ENCODE measurements at regions not wholly inside any gene's neighbourhood (a gene's known extent, or its start where the extent isn't known, plus 50 kb on each side); places are given as distances from the start of the nearest gene placed in this dataset.

GRCh38 chr1:234994436-234995295 lies 134.0 kb downstream of the TOMM20 start:
- ATAC-seq (ENCODE audit: insufficient number of reproducible peaks, low FRiP score, low read depth) (no peak), DNase-seq (ENCODE audit: low spot score) (no peak)
- Histone ChIP-seq H3K36me3 (no peaks in the 10 kb centered on the region), H3K27ac (peak overlapping the region in 1 of 2 donors; percentile 8), H3K9me3 (no peaks in the 10 kb centered on the region), H3K27me3 (replicated peaks; ENCODE audit: insufficient read depth) (no peaks in the 10 kb centered on the region), H3K4me1 (ENCODE audit: control insufficient read depth in 1 of 2, low read depth in 2 of 2) (peaks cover 11 to 30% of the 10 kb centered on the region in 2 donors), H3K4me3 (no peak overlapping the region)
- TF ChIP-seq, protein P1, sequence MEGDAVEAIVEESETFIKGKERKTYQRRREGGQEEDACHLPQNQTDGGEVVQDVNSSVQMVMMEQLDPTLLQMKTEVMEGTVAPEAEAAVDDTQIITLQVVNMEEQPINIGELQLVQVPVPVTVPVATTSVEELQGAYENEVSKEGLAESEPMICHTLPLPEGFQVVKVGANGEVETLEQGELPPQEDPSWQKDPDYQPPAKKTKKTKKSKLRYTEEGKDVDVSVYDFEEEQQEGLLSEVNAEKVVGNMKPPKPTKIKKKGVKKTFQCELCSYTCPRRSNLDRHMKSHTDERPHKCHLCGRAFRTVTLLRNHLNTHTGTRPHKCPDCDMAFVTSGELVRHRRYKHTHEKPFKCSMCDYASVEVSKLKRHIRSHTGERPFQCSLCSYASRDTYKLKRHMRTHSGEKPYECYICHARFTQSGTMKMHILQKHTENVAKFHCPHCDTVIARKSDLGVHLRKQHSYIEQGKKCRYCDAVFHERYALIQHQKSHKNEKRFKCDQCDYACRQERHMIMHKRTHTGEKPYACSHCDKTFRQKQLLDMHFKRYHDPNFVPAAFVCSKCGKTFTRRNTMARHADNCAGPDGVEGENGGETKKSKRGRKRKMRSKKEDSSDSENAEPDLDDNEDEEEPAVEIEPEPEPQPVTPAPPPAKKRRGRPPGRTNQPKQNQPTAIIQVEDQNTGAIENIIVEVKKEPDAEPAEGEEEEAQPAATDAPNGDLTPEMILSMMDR (IDR thresholded peaks at IDR 0.05), result no peak

- H3K4me1 ChIP-seq (ENCODE audit: control insufficient read depth in 1 of 2, low read depth in 2 of 2), result peaks cover 8 to 32% of the 10 kb centered on the region in 2 donors
- TF ChIP-seq, protein P1 (IDR thresholded peaks at IDR 0.05), result no peak
These were observed 136.6 kb downstream of the TOMM20 start for GRCh38 chr1:234992065-234992464.

DNA sequence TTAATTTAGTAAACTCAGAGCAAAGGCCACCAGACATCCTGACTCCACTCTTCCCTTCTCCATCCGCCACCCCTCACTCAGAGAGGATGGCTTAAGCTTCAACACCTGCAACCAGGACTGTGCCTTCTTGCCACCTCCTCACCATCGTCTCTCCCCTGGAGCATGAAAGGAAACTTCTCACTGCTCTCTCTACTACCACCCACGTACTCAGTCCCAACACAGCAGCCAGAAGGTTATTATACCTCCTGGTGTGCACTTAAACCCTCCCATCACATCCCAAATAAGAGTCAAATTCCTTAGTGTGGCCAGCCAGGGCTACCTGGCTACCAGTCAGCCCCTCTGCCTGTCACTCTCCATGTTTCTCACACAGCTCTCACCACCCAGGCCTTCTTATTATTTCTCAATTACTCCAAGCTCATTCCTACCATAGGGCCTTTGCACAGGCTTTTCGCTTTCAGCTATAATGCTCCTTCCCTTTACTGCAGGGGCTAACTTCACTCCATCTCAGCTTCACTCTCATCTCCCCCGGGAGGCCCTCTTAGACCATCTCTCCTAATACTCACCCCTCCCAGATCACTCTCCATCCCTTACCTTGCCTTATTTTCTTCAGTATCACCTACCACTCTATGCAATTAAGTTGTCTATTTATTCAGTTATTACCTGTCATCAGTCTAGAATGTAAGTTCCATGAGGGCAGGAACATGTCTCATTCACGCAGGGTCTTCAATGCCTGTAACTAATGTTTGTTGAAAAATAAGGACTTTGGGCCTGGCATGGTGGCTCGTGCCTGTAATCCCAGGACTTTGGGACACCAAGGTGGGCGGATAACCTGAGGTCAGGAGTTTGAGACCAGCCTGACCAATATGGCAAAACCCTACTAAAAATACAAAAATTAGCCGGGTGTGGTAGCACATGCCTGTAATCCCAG lies 137.5 kb downstream of the TOMM20 start:
- Histone ChIP-seq H3K27ac (peak overlapping the region; percentile 22 to 93), H3K4me1 (ENCODE audit: control insufficient read depth in 1 of 2, low read depth in 2 of 2) (peaks cover 15 to 32% of the 10 kb centered on the region in 2 donors), H3K36me3 (no peaks in the 10 kb centered on the region), H3K9me3 (no peaks in the 10 kb centered on the region), H3K27me3 (replicated peaks; ENCODE audit: insufficient read depth) (no peaks in the 10 kb centered on the region), H3K4me3 (no peak overlapping the region)
- DNase-seq (ENCODE audit: low spot score), result no peak
- TF ChIP-seq, protein P1 (IDR thresholded peaks at IDR 0.05), result no peak
- no peak for ATAC-seq (ENCODE audit: insufficient number of reproducible peaks, low FRiP score, low read depth)

More at GRCh38 chr1:234992065-234992464, 136.6 kb downstream of the TOMM20 start:
- no peaks in the 10 kb centered on the region for H3K9me3 ChIP-seq
- no peak overlapping the region for H3K4me3 ChIP-seq
- H3K27me3 ChIP-seq (replicated peaks; ENCODE audit: insufficient read depth), result no peaks in the 10 kb centered on the region
- no peak for ATAC-seq (ENCODE audit: insufficient number of reproducible peaks, low FRiP score, low read depth)
- no peaks in the 10 kb centered on the region for H3K36me3 ChIP-seq
- no peak overlapping the region for H3K27ac ChIP-seq
- DNase-seq (ENCODE audit: low spot score), result no peak

DNA sequence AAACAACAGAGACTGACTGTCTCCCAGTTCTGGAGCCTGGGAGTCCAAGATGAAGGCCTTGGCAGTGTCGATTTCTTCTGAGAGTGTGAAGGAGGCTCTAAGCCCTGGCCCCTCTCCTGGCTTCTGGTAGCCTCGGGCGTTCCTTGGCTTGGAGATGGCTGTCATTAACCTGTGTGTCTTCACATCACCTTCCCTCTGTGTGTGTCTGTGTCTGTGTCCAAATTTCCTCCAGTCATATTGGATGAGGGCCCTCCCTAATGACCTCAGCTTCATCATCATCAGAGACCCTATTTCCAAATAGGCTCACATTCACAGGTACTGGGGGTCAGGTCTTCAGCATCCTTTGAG lies 138.3 kb downstream of the TOMM20 start:
- H3K36me3 ChIP-seq, result no peaks in the 10 kb centered on the region
- no peak for ATAC-seq (ENCODE audit: insufficient number of reproducible peaks, low FRiP score, low read depth)
- DNase-seq (ENCODE audit: low spot score), result no peak
- H3K4me1 ChIP-seq (ENCODE audit: control insufficient read depth in 1 of 2, low read depth in 2 of 2), result peaks cover 20 to 40% of the 10 kb centered on the region in 2 donors
- H3K9me3 ChIP-seq, result no peaks in the 10 kb centered on the region
- TF ChIP-seq, protein P1 (IDR thresholded peaks at IDR 0.05), result no peak
- peak overlapping the region; percentile 34 to 93 for H3K27ac ChIP-seq
- H3K27me3 ChIP-seq (replicated peaks; ENCODE audit: insufficient read depth), result no peaks in the 10 kb centered on the region
- no peak overlapping the region for H3K4me3 ChIP-seq

Measured in thoracic aorta (tissue), 2 donors.